Thyroid gland (tissue), 4 donors: ENCODE measurements at regions not wholly inside any gene's neighbourhood (a gene's known extent, or its start where the extent isn't known, plus 50 kb on each side); places are given as distances from the start of the nearest gene placed in this dataset.

Experiments used
- CTCF ChIP-seq, 6 experiments: fragments of 200-600 bp in 3 of 6; fragments of 450-650 bp in 3 of 6; sonication (generic) in 3 of 6; IDR thresholded peaks; one replicate each; pipeline ENCODE4 v1.5.1; 2016 to 2019; ENCODE audit warnings: antibody characterized with exemption in 6 of 6, mild to moderate bottlenecking in 2 of 6, inconsistent platforms in 1 of 6, moderate library complexity in 1 of 6
- POLR2A ChIP-seq, 2 donors: fragments of 450-650 bp; IDR thresholded peaks; one replicate each; pipeline ENCODE4 v1.6.1; 2017; ENCODE audit warnings: antibody characterized with exemption in 2 of 2, mild to moderate bottlenecking in 2 of 2, moderate library complexity in 1 of 2

GRCh38 chr6:113344969-113345368 is 512.2 kb upstream of the MARCKS start:
- TF ChIP-seq CTCF (IDR thresholded peaks at IDR 0.05) (no peak), POLR2A (IDR thresholded peaks at IDR 0.05) (no peak)
